Body of pancreas (tissue), 4 donors: ENCODE measurements at regions not wholly inside any gene's neighbourhood (a gene's known extent, or its start where the extent isn't known, plus 50 kb on each side); places are given as distances from the start of the nearest gene placed in this dataset.
A peak's percentile ranks its signal among the peaks of the same experiment; 100 is the strongest.

ENCODE experiments used
- ATAC-seq: fragments of 150-250 bp; one replicate; pipeline ENCODE4 v1.9.1; 2016
- DNase-seq, 4 donors: peaks; one replicate each; pipeline ENCODE4 v3.0.0-alpha.2; 2019
- H3K27ac ChIP-seq, 4 donors: fragments of 200-600 bp; sonication (generic); 1 replicate in 3 of 4; 2 replicates in 1 of 4; pipeline versions ENCODE4 v1.5.1 to v1.6.1; 2016 to 2019; ENCODE audit warnings: mild to moderate bottlenecking in 1 of 4, mixed read lengths in 1 of 4, moderate library complexity in 1 of 4
- H3K27me3 ChIP-seq, 2 donors: fragments of 200-600 bp; sonication (generic); one replicate each; pipeline ENCODE4 v1.6.0; 2016; ENCODE audit warnings: mild to moderate bottlenecking in 1 of 2
- H3K36me3 ChIP-seq, 2 donors: fragments of 200-600 bp; sonication (generic); replicated peaks in 1 of 2; 2 replicates each; pipeline ENCODE4 v1.5.1; 2016; ENCODE audit warnings: low read depth in 2 of 2; ENCODE audit not compliant: insufficient read depth in 1 of 2
- H3K4me1 ChIP-seq: fragments of 200-600 bp; sonication (generic); one replicate; pipeline ENCODE4 v1.6.0; 2016
- H3K4me3 ChIP-seq, 2 donors: fragments of 200-600 bp; sonication (generic); 1 replicate in 1 of 2; 2 replicates in 1 of 2; pipeline ENCODE4 v1.5.1; 2016 to 2019
- H3K9me3 ChIP-seq, 3 donors: fragments of 200-600 bp; sonication (generic); 1 replicate in 2 of 3; 2 replicates in 1 of 3; pipeline ENCODE4 v1.5.1; 2016
- CTCF ChIP-seq, 7 experiments: fragments of 450-650 bp in 4 of 7; fragments of 200-600 bp in 3 of 7; sonication (generic) in 3 of 7; IDR thresholded peaks; one replicate each; pipeline ENCODE4 v1.5.1; 2016 to 2019; ENCODE audit warnings: antibody characterized with exemption in 7 of 7
- POLR2A ChIP-seq, 3 donors: fragments of 450-650 bp; IDR thresholded peaks; one replicate each; pipeline ENCODE4 v1.6.1; 2016; ENCODE audit warnings: antibody characterized with exemption in 3 of 3, mild to moderate bottlenecking in 2 of 3
- WGBS, 2 donors: methylation state at CpG; one replicate each; pipeline ENCODE4 v1.1.5; 2017; 5-methylcytosine and 5-hydroxymethylcytosine counted together
- intact Hi-C: fragments of 100-400 bp; cut with DNase I; formaldehyde crosslinking; loops from one replicate; pipeline ENCODE4 v1.15.1; 2023

DNA sequence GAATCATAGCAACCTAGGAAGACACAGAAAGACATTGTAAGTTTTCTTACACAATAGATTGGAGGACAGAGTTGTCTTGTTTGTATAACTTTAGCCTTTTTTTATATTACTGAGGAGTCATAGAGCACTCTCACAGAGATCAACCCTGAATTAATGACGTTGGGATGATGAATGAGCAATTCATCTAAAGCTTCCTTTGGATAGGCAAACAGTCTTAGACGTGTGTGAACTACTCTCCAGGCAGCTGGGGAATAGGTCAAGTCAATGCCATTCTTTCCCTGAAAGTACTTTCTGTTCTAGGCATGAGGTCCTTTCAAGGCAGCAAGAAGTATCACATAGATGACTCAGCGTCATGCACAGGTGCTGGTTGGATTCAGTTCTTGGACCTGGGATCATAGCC is 369.1 kb upstream of the NOVA1 start:
- H3K9me3 ChIP-seq, result no peaks in the 10 kb centered on the region
- H3K4me1 ChIP-seq, result no peaks in the 10 kb centered on the region
- H3K27ac ChIP-seq, result no peak overlapping the region
- WGBS, 2 donors, result 8 to 18% methylated on average over 3 of the region's 3 CpGs
- H3K27me3 ChIP-seq, result no peaks in the 10 kb centered on the region
- ATAC-seq, result no peak
- H3K4me3 ChIP-seq, result no peak overlapping the region
- DNase-seq, result peak in 2 of 4 donors; percentile 4 to 7
- TF ChIP-seq CTCF (IDR thresholded peaks at IDR 0.05), result no peak
- no peak for TF ChIP-seq POLR2A (IDR thresholded peaks at IDR 0.05)
- H3K36me3 ChIP-seq, result no peaks in the 10 kb centered on the region
- intact Hi-C loops, result no loop called here

DNA sequence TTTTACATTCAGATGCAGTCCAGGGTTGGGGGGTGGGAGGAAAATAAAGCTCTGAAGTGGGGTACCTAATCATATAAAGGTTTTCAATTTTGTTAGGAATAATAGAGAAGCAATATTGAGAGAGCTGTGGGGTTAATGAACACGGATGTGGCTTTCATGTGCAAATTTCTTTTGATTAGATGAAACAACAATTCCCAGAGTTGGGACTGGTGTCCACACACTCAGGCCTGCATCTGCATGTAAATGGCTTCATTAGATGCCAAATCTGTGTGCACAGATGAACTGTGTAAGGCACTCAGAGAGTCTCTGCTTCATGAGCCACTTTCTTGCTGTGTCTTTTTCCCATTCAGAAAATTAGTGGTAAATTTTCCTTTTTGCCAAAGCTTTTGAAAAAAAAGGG is 377.1 kb upstream of the NOVA1 start:
- H3K27me3 ChIP-seq, result no peaks in the 10 kb centered on the region
- H3K36me3 ChIP-seq, result no peaks in the 10 kb centered on the region
- TF ChIP-seq CTCF (IDR thresholded peaks at IDR 0.05), result no peak
- TF ChIP-seq POLR2A (IDR thresholded peaks at IDR 0.05), result no peak
- H3K27ac ChIP-seq, result no peak overlapping the region
- DNase-seq (no peak), ATAC-seq (no peak)
- WGBS, 2 donors, result 44 to 52% methylated on average over 1 of the region's 1 CpG
- no peaks in the 10 kb centered on the region for H3K9me3 ChIP-seq
- H3K4me1 ChIP-seq, result no peaks in the 10 kb centered on the region
- intact Hi-C loops, result no loop called here
- H3K4me3 ChIP-seq, result no peak overlapping the region

DNA sequence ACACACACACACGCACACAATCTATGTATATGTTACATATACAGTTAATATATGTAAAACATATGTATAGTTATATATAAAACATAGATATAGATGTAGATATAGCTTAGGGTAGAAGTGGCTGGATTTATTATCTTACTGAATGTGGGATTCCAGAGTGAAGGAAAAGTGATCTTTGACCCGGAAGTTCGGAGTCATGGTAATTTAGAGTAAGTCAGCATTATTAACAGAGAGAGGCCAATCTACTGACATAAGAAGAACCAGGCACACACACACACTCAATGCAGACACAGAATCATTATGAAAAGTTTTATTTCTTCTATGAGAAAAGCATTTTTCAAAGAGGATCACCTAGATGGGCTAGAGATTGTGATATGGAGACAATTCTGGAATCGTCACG is 384.2 kb upstream of the NOVA1 start:
- WGBS, 2 donors, result 74 to 78% methylated on average over 5 of the region's 5 CpGs
- DNase-seq (no peak), ATAC-seq (no peak)
- intact Hi-C loops, result loop anchor here (10.0 kb wide), 1 partner anchor 587 kb away; no protein-coding TSS in a partner anchor
- Histone ChIP-seq H3K27ac (no peak overlapping the region), H3K9me3 (no peaks in the 10 kb centered on the region), H3K27me3 (no peaks in the 10 kb centered on the region), H3K4me1 (no peaks in the 10 kb centered on the region), H3K4me3 (no peak overlapping the region), H3K36me3 (no peaks in the 10 kb centered on the region)
- TF ChIP-seq POLR2A (IDR thresholded peaks at IDR 0.05), result no peak
- TF ChIP-seq CTCF (IDR thresholded peaks at IDR 0.05), result no peak

DNA sequence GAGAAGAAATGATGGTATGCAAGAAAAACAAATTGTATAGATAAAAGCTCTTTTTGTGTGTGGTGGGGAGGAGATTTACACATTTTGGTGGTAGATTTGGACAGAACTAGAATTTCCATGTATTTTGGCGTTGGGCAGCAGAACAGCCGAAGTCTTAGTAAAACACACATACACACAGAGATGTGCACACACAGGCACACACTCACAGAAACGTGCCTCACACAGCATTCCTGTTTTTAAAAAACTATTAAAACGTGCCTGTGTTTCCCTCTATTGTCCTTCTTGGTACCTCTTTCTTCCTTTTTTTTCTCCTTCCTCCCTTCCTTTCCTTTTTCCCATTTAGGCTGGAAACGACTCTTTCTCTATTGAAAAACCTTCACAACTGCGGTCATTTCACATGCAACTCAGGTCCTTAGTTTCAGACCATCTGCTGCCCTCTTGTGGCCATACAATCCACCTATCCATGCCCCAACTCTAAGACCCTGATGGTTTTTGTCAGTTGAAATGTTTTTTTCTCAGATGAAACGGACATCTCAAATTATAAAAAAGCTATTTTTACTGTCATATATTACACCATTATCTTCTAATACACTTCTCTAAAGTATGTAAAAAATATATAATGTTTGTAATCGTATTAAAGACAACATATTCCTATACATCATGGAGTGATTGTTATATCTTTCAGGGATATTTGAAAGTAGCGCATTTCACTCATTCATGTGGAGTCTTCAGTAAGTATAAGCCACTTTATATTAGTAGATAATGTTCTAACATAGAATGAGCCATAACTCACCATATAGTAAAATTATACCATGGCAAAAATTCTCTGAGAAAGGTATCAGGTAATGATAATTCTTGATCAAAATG is 386.7 kb upstream of the NOVA1 start:
- no peaks in the 10 kb centered on the region for H3K9me3 ChIP-seq
- TF ChIP-seq POLR2A (IDR thresholded peaks at IDR 0.05) (no peak), CTCF (IDR thresholded peaks at IDR 0.05) (peak; percentile 24 to 70 (median 63))
- H3K27me3 ChIP-seq, result no peaks in the 10 kb centered on the region
- DNase-seq (peak; percentile 69 to 78 (median 72)), ATAC-seq (peak; percentile 81)
- H3K27ac ChIP-seq, result no peak overlapping the region
- H3K36me3 ChIP-seq, result no peaks in the 10 kb centered on the region
- no peak overlapping the region for H3K4me3 ChIP-seq
- H3K4me1 ChIP-seq, result no peaks in the 10 kb centered on the region
- intact Hi-C loops, result loop anchor here (10.0 kb wide), 1 partner anchor 590 kb away; no protein-coding TSS in a partner anchor
- 26 to 36% methylated on average over 9 of the region's 9 CpGs for WGBS, 2 donors
